T-helper 2 cell treated with Interferon-gamma antibody and Interleukin-4, amounts not matched to agents 5 μg/mL and 100 μg/mL, for 36 hours (primary cell): ENCODE measurements at regions not wholly inside any gene's neighbourhood (a gene's known extent, or its start where the extent isn't known, plus 50 kb on each side); places are given as distances from the start of the nearest gene placed in this dataset.
"Not testable (repeated sequence)": the region's sequence is repeated elsewhere in the genome, so short reads cannot be mapped to it uniquely, and the experiment has no call there.

Experiments used
- DNase-seq: peaks from one replicate; pipeline ENCODE4 v3.0.0; 2021; ENCODE audit warnings: low spot score
- H3K27ac Mint-ChIP-seq: one replicate; pipeline ENCODE4 v1.8.0; 2021; ENCODE audit warnings: mild to moderate bottlenecking, mixed read lengths
- H3K27me3 Mint-ChIP-seq: one replicate; pipeline ENCODE4 v1.8.0; 2021; ENCODE audit warnings: low read depth, mixed read lengths
- H3K36me3 Mint-ChIP-seq: one replicate; pipeline ENCODE4 v1.8.0; 2021; ENCODE audit warnings: low read depth, mixed read lengths
- H3K4me1 Mint-ChIP-seq: one replicate; pipeline ENCODE4 v1.8.0; 2021; ENCODE audit warnings: low read depth, mixed read lengths
- H3K4me3 Mint-ChIP-seq: one replicate; pipeline ENCODE4 v1.8.0; 2022; ENCODE audit warnings: mild to moderate bottlenecking, moderate library complexity, mixed read lengths
- H3K9me3 Mint-ChIP-seq: one replicate; pipeline ENCODE4 v1.8.0; 2021; ENCODE audit warnings: mixed read lengths

DNA sequence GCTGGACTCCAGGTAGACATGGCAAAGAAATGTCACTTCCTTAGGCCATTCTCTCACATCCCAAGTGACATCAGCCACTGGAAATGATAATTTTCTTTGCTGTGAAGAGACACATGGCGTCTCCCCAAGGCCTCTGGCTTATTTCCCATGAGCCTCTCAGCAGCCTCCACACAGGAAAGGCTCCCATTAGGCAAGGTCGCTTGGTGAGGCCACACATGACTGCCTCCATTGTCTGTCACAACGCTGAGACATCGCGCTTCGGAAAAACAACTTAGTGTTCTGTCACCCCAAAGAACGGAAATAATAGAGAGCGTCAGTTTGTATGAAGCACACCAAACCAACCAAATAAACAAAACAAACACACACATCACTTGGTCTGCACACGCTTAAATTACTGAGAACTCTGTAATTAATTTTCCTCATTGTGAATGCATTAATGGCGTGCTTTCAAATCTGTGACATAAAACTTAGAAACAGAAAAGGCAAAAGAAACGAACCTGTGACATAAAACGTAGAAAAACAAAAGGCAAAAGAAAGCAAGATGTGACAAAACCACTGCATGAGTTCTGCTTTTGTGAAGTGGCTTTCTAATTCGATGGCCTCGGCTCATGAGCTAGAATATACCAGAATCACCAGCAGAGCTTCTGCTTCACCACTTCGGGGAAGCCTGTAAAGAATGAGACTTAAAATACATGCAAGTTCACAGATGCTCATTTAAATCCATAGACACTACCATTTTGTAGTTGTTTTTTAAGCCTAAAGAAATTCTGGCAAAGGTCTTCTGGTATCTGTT, 404.2 kb upstream of the SGCG start:
- no peak overlapping the region for H3K4me3 Mint-ChIP-seq
- H3K9me3 Mint-ChIP-seq, result no peaks in the 10 kb centered on the region
- no peaks in the 10 kb centered on the region for H3K27me3 Mint-ChIP-seq
- no peak overlapping the region for H3K27ac Mint-ChIP-seq
- no peaks in the 10 kb centered on the region for H3K4me1 Mint-ChIP-seq
- H3K36me3 Mint-ChIP-seq, result no peaks in the 10 kb centered on the region
- DNase-seq, result no peak

DNA sequence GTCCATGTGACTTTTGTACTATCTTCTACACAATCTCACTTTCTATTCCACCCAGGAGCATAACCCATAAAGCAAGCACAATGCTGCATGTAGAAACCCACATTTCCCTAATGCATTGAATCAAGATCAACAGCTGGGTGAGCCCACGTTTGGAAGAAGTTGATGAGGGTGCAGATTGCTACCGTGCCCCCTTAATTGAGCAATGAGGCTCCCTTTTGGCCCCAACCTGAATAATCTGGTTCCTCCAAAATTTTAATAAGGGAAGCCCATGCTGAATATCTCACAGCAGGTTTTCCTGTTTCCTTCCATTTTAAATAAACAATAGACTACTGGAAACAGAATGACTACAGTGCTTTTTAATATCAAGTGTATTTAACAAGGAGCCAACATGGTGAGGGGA, 403.6 kb upstream of the SGCG start:
- H3K27me3 Mint-ChIP-seq, result no peaks in the 10 kb centered on the region
- H3K36me3 Mint-ChIP-seq, result no peaks in the 10 kb centered on the region
- no peaks in the 10 kb centered on the region for H3K4me1 Mint-ChIP-seq
- no peak overlapping the region for H3K4me3 Mint-ChIP-seq
- DNase-seq, result no peak
- no peaks in the 10 kb centered on the region for H3K9me3 Mint-ChIP-seq
- no peak overlapping the region for H3K27ac Mint-ChIP-seq

- Mint-ChIP-seq H3K4me3 (no peak overlapping the region), H3K36me3 (no peaks in the 10 kb centered on the region), H3K9me3 (no peaks in the 10 kb centered on the region), H3K4me1 (no peaks in the 10 kb centered on the region), H3K27me3 (no peaks in the 10 kb centered on the region), H3K27ac (no peak overlapping the region)
- DNase-seq, result no peak
Observed at GRCh38 chr13:22789027-22789593, 391.7 kb upstream of the SGCG start.

GRCh38 chr13:22789916-22790315, 390.9 kb upstream of the SGCG start:
- Mint-ChIP-seq H3K27me3 (no peaks in the 10 kb centered on the region), H3K36me3 (no peaks in the 10 kb centered on the region), H3K4me3 (no peak overlapping the region), H3K27ac (no peak overlapping the region), H3K4me1 (no peaks in the 10 kb centered on the region), H3K9me3 (no peaks in the 10 kb centered on the region)
- no peak for DNase-seq

DNA sequence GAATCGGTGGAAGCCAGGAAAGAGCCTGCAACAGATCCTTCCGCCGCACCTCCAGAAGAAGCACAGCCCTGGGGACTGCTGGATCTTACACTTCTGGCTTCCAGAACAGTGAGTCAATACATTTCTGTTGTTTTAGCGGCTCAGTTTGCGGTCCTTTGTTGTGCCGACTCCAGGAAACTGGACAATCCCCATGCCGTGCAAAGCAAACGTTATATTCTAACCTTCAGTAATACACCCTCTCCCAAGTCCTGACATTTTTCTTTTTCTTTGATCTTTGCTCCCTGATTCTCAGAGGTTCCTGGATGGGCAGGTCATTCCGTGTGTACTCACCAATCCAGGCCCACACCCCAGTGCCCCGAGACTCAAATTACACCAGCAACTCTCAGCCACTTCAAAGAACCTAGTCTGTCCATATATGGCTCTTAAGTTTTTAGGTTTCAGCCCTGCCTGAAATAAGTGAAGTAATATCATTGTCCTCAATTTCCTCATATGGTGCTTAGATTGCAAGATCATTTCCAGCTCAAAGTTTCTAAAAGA, 387.1 kb upstream of the SGCG start:
- H3K27ac Mint-ChIP-seq, result no peak overlapping the region
- no peaks in the 10 kb centered on the region for H3K27me3 Mint-ChIP-seq
- H3K36me3 Mint-ChIP-seq, result no peaks in the 10 kb centered on the region
- no peak overlapping the region for H3K4me3 Mint-ChIP-seq
- H3K4me1 Mint-ChIP-seq, result no peaks in the 10 kb centered on the region
- no peaks in the 10 kb centered on the region for H3K9me3 Mint-ChIP-seq
- DNase-seq, result no peak

DNA sequence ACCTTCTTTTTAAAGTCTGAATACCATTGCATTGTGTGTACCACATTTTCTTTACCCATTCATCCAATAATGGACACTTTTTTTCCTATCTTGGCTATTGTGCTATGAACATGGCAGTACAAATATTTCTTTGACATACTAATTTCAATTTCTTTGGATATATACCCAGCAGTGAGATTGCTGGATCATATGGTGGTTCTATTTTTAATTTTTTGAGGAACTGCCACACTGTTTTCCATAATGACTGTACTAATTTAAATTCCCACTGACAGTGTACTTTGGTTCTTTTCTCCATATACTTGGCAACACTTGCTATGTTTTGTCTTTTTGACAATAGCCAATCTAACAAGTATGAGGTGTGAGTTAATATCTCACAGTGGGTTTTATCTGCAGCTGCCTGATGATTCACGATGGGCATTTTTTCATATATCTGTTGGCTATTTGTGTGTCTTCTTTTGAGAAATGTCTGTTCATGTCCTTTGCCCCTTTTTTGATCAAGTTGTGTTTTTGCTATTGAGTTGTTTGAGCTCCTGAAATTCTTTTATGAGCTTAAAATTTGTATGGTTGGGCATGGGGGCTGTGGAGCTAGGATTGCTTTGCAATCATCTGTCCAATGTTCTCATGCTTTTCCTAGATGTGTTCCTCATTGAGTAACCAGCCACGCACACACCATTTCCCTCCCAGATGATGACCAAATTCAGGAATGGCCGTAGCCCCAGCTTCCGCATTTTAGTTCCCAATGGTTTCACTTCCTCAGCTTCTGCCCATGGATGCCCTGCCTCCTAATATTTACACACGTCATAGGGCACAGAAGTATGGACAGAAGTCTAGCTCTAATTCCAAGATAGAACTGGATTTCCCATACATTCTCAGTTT, 380.0 kb upstream of the SGCG start:
- Mint-ChIP-seq H3K4me1 (no peaks in the 10 kb centered on the region), H3K27me3 (no peaks in the 10 kb centered on the region), H3K9me3 (no peaks in the 10 kb centered on the region), H3K36me3 (no peaks in the 10 kb centered on the region), H3K27ac (no peak overlapping the region), H3K4me3 (no peak overlapping the region)
- DNase-seq, result no peak

DNA sequence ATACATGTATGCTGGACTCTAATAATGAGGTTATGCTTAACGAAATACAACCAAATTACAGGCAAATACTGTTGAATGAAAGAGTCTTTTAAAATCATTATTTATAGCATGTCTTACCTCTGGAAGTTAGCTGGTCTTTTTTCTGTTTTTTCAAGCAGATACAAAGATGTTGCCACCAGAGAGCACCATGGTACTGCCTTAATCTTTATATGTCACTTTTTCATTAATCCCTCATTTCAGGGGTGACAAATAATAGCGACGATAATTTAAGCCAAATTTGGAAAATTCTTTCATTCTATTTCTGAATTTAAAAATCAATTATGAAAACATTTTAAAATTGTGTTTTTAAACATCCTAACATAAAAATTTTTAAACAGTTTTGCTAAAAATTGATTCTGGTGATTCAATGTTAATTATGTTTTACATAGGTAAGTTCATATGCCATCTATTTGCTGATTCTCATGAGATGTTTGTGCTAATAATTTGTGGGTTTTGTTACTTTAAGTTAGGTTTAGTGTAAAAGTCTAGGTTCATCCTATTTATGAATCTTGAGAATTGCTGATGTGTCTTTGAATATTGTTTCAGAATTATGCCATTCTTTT, 379.3 kb upstream of the SGCG start:
- no peak for DNase-seq
- Mint-ChIP-seq H3K36me3 (no peaks in the 10 kb centered on the region), H3K4me3 (no peak overlapping the region), H3K9me3 (no peaks in the 10 kb centered on the region), H3K27me3 (no peaks in the 10 kb centered on the region), H3K4me1 (no peaks in the 10 kb centered on the region), H3K27ac (no peak overlapping the region)

- no peaks in the 10 kb centered on the region for H3K27me3 Mint-ChIP-seq
- DNase-seq, result no peak
- H3K36me3 Mint-ChIP-seq, result no peaks in the 10 kb centered on the region
- H3K9me3 Mint-ChIP-seq, result no peaks in the 10 kb centered on the region
- H3K27ac Mint-ChIP-seq, result no peak overlapping the region
- no peak overlapping the region for H3K4me3 Mint-ChIP-seq
- H3K4me1 Mint-ChIP-seq, result no peaks in the 10 kb centered on the region
Observed at GRCh38 chr13:22812793-22813192, 368.0 kb upstream of the SGCG start.

DNA sequence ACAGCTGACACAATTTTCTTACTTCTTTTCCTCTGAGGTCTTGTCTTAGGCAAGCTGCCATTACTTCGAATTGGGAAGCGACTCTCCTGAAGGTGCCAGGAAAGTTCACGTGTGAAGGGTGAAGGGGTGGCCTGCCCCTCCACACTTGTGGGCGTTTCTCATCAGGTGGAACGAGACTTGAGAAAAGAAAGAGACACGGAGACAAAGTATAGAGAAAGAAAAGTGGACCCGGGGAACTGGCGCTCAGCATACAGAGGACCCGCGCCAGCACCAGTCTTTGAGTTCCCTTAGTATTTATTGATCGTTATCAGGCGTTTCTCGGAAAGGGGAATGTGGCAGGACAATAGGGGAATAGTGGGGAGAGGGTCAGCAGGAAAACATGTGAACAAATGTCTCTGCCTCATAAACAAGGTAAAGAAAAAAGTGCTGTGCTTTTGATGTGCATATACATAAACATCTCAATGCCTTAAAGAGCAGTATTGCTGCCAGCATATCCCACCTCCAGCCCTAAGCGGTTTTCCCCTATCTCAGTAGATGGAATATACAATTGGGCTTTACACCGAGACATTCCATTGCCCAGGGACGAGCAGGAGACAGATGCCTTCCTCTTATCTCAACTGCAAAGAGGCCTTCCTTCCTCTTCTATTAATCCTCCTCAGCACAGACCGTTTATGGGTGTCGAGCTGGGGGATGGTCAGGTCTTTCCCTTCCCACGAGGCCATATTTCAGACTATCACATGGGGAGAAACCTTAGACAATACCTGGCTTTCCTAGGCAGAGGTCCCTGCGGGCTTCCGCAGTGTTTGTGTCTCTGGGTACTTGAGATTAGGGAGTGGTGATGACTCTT, 367.0 kb upstream of the SGCG start:
- not testable (repeated sequence) for H3K4me1 Mint-ChIP-seq, H3K27ac Mint-ChIP-seq, DNase-seq, H3K36me3 Mint-ChIP-seq, H3K27me3 Mint-ChIP-seq, H3K4me3 Mint-ChIP-seq, H3K9me3 Mint-ChIP-seq

- H3K27me3 Mint-ChIP-seq, H3K27ac Mint-ChIP-seq, DNase-seq, H3K4me3 Mint-ChIP-seq, H3K9me3 Mint-ChIP-seq, H3K36me3 Mint-ChIP-seq, H3K4me1 Mint-ChIP-seq: not testable (repeated sequence)
Observed at GRCh38 chr13:22814433-22814832, 366.3 kb upstream of the SGCG start.

DNA sequence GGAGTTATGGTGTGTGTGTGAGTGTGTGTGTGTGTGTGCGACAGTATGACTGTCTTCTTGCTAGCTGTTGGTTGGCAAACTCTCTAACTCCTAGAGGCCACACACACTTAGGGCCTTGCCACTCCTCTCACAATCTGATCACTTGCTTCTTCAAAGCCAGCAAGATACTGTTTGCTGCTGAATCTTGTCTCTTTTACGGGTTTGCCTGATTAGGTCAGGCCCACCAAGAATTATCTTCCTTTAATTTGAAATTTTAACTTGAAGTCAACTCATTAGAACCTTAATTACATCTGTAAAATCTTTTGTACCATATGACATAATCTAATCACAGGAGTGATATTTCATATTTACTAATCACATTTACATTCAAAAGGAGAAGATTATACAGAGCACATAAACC, 359.2 kb upstream of the SGCG start:
- Mint-ChIP-seq H3K36me3 (no peaks in the 10 kb centered on the region), H3K9me3 (peaks cover 6% of the 10 kb centered on the region), H3K27me3 (no peaks in the 10 kb centered on the region), H3K27ac (no peak overlapping the region), H3K4me3 (no peak overlapping the region), H3K4me1 (no peaks in the 10 kb centered on the region)
- DNase-seq, result no peak

GRCh38 chr13:22825186-22825585, 355.6 kb upstream of the SGCG start:
- Mint-ChIP-seq H3K4me1 (no peaks in the 10 kb centered on the region), H3K4me3 (no peak overlapping the region), H3K9me3 (peaks cover 6% of the 10 kb centered on the region), H3K27ac (no peak overlapping the region), H3K27me3 (no peaks in the 10 kb centered on the region), H3K36me3 (no peaks in the 10 kb centered on the region)
- DNase-seq, result no peak

GRCh38 chr13:22828081-22828480, 352.7 kb upstream of the SGCG start:
- H3K4me3 Mint-ChIP-seq, result no peak overlapping the region
- H3K27ac Mint-ChIP-seq, result no peak overlapping the region
- peaks cover 6% of the 10 kb centered on the region for H3K9me3 Mint-ChIP-seq
- DNase-seq, result no peak
- H3K27me3 Mint-ChIP-seq, result no peaks in the 10 kb centered on the region
- no peaks in the 10 kb centered on the region for H3K36me3 Mint-ChIP-seq
- H3K4me1 Mint-ChIP-seq, result no peaks in the 10 kb centered on the region
